Stomach (tissue), 8 donors: ENCODE measurements at regions not wholly inside any gene's neighbourhood (a gene's known extent, or its start where the extent isn't known, plus 50 kb on each side); places are given as distances from the start of the nearest gene placed in this dataset.
A peak's percentile ranks its signal among the peaks of the same experiment; 100 is the strongest.

ENCODE experiments used
- DNase-seq, 2 donors: peaks; one replicate each; pipeline versions ENCODE4 v3.0.0 to v3.0.0-alpha.2; 2013 to 2019
- H3K27ac ChIP-seq, 5 donors: fragments of 200-600 bp in 4 of 5; sonication (generic) in 4 of 5; one replicate each; pipeline ENCODE4 v1.5.1; 2013 to 2019; ENCODE audit warnings: mild to moderate bottlenecking in 1 of 5, moderate library complexity in 1 of 5
- H3K27me3 ChIP-seq, 3 donors: fragments of 200-600 bp; sonication (generic); one replicate each; pipeline ENCODE4 v1.5.1; 2017 to 2019; ENCODE audit warnings: mixed run types in 1 of 3
- H3K36me3 ChIP-seq, 4 donors: fragments of 200-600 bp; sonication (generic); 1 replicate in 3 of 4; 2 replicates in 1 of 4; pipeline ENCODE4 v1.5.1; 2016 to 2019
- H3K4me1 ChIP-seq, 4 donors: fragments of 200-600 bp; sonication (generic); one replicate each; pipeline ENCODE4 v1.5.1; 2016 to 2019
- H3K4me3 ChIP-seq, 4 donors: fragments of 200-600 bp; sonication (generic) in 3 of 4; one replicate each; pipeline ENCODE4 v1.5.1; 2016 to 2019; ENCODE audit warnings: mild to moderate bottlenecking in 1 of 4
- H3K9me3 ChIP-seq, 4 donors: fragments of 200-600 bp; sonication (generic); one replicate each; pipeline ENCODE4 v1.5.1; 2016 to 2019
- CTCF ChIP-seq, 7 experiments: fragments of 450-650 bp in 4 of 7; fragments of 200-600 bp in 3 of 7; sonication (generic) in 3 of 7; IDR thresholded peaks; one replicate each; pipeline ENCODE4 v1.5.1; 2016 to 2019; ENCODE audit warnings: antibody characterized with exemption in 7 of 7, control low read depth in 2 of 7, mild to moderate bottlenecking in 1 of 7
- EP300 ChIP-seq: sonication (generic); formaldehyde crosslinking; IDR thresholded peaks from one replicate; pipeline ENCODE4 v1.6.1; 2017; ENCODE audit warnings: antibody characterized with exemption
- POLR2A ChIP-seq, 4 donors: fragments of 450-650 bp; IDR thresholded peaks; one replicate each; pipeline ENCODE4 v1.6.1; 2016; ENCODE audit warnings: antibody characterized with exemption in 4 of 4, control low read depth in 2 of 4, mild to moderate bottlenecking in 1 of 4, moderate library complexity in 1 of 4
- POLR2AphosphoS5 ChIP-seq, 3 donors: sonication (generic); formaldehyde crosslinking; IDR thresholded peaks; one replicate each; pipeline ENCODE4 v1.6.1; 2016; ENCODE audit warnings: antibody characterized with exemption in 3 of 3
- WGBS, 5 donors: extraction: QIAGEN DNeasy Blood & Tissue Kit in 3 of 5; methylation state at CpG; one replicate each; pipeline versions ENCODE4 v1.1.5 to v1.1.7; 2013 to 2018; 5-methylcytosine and 5-hydroxymethylcytosine counted together
- intact Hi-C: fragments of 100-400 bp; cut with DNase I; formaldehyde crosslinking; loops from one replicate; pipeline ENCODE4 v1.15.1; 2023; ENCODE audit warnings: low total_unique reads
- donor health status: healthy with polysubstance abuse.
- donor health status: Bipolar disorder and iron deficiency.
- donor health status: healthy.

- TF ChIP-seq CTCF (IDR thresholded peaks at IDR 0.05), result no peak
- no peak for TF ChIP-seq POLR2A (IDR thresholded peaks at IDR 0.05)
- TF ChIP-seq POLR2AphosphoS5 (IDR thresholded peaks at IDR 0.05), result no peak
- TF ChIP-seq EP300, result no peak
- H3K36me3 ChIP-seq, result no peaks in the 10 kb centered on the region
- no peak overlapping the region for H3K4me3 ChIP-seq
- H3K4me1 ChIP-seq, result no peaks in the 10 kb centered on the region
- peak in 1 of 2 donors; percentile 14 for DNase-seq
- 61 to 75% (median 62%) methylated on average over 7 of the region's 7 CpGs for WGBS, 5 donors
- H3K9me3 ChIP-seq, result no peaks in the 10 kb centered on the region
- no peaks in the 10 kb centered on the region for H3K27me3 ChIP-seq
- no peak overlapping the region for H3K27ac ChIP-seq
- intact Hi-C loops, result no loop called here
Observed at GRCh38 chr6:163651915-163652668, 237.6 kb downstream of the QKI start.

GRCh38 chr6:163651426-163651825 is 236.9 kb downstream of the QKI start:
- Histone ChIP-seq H3K36me3 (no peaks in the 10 kb centered on the region), H3K27ac (no peak overlapping the region), H3K27me3 (no peaks in the 10 kb centered on the region), H3K9me3 (no peaks in the 10 kb centered on the region), H3K4me3 (no peak overlapping the region), H3K4me1 (no peaks in the 10 kb centered on the region)
- WGBS, 5 donors, result 85 to 98% (median 94%) methylated on average over 3 of the region's 3 CpGs
- intact Hi-C loops, result no loop called here
- no peak for DNase-seq
- no peak for TF ChIP-seq EP300
- TF ChIP-seq POLR2A (IDR thresholded peaks at IDR 0.05), result no peak
- no peak for TF ChIP-seq CTCF (IDR thresholded peaks at IDR 0.05)
- TF ChIP-seq POLR2AphosphoS5 (IDR thresholded peaks at IDR 0.05), result no peak

- no peaks in the 10 kb centered on the region for H3K9me3 ChIP-seq
- no peak for DNase-seq
- intact Hi-C loops, result no loop called here
- H3K27ac ChIP-seq, result no peak overlapping the region
- H3K4me1 ChIP-seq, result no peaks in the 10 kb centered on the region
- H3K27me3 ChIP-seq, result no peaks in the 10 kb centered on the region
- H3K36me3 ChIP-seq, result no peaks in the 10 kb centered on the region
- 85 to 91% (median 90%) methylated on average over 5 to 8 of the region's 8 CpGs for WGBS, 5 donors
- TF ChIP-seq POLR2AphosphoS5 (IDR thresholded peaks at IDR 0.05), result no peak
- TF ChIP-seq CTCF (IDR thresholded peaks at IDR 0.05), result no peak
- no peak for TF ChIP-seq EP300
- TF ChIP-seq POLR2A (IDR thresholded peaks at IDR 0.05), result no peak
- H3K4me3 ChIP-seq, result no peak overlapping the region
Observed at GRCh38 chr6:163648868-163649267, 234.3 kb downstream of the QKI start.

- intact Hi-C loops, result no loop called here
- Histone ChIP-seq H3K27me3 (no peaks in the 10 kb centered on the region), H3K4me3 (no peak overlapping the region), H3K27ac (no peak overlapping the region), H3K4me1 (no peaks in the 10 kb centered on the region), H3K9me3 (no peaks in the 10 kb centered on the region), H3K36me3 (no peaks in the 10 kb centered on the region)
- no peak for TF ChIP-seq CTCF (IDR thresholded peaks at IDR 0.05)
- no peak for TF ChIP-seq POLR2A (IDR thresholded peaks at IDR 0.05)
- no peak for TF ChIP-seq POLR2AphosphoS5 (IDR thresholded peaks at IDR 0.05)
- no peak for TF ChIP-seq EP300
- no peak for DNase-seq
- 87 to 94% (median 91%) methylated on average over 8 of the region's 8 CpGs for WGBS, 5 donors
Observed at GRCh38 chr6:163647624-163648023, 233.1 kb downstream of the QKI start.
